K562 (cell line): ENCODE measurements at regions not wholly inside any gene's neighbourhood (a gene's known extent, or its start where the extent isn't known, plus 50 kb on each side); places are given as distances from the start of the nearest gene placed in this dataset.

Experiments used
- ATAC-seq: fragments of 200-7000 bp; cut with Tn5 transposase; 3 replicates; pipeline ENCODE4 v1.9.1; 2020; ENCODE audit warnings: moderate library complexity
- BruUV-seq: library from RNA; stranded (reverse); fragments of 400-500 nt; replicated peaks from 2 replicates; lab custom pipeline; 2021; lab: Mats Ljungman, UMichigan
- CTCF ChIA-PET: fragments of 300-600 bp; formaldehyde crosslinking; extraction: SDS; loops from one replicate; lab custom pipeline; 2021; ENCODE audit warnings: low intra/inter-chr PET ratio; lab: Yijun Ruan, JAX
- POLR2A ChIA-PET: fragments of 300-600, 350-650 bp; sonication (Branson Sonifier 250); formaldehyde crosslinking; extraction: SDS; loops from one replicate; lab custom pipeline; 2021; ENCODE audit warnings: antibody characterized with exemption, inconsistent platforms; lab: Yijun Ruan, JAX
- DNase-seq, 4 experiments: peaks; one replicate each; pipeline versions ENCODE4 v3.0.0 to v3.0.0-alpha.2; 2011 to 2018; ENCODE audit warnings: low spot score in 3 of 4, mixed read lengths in 3 of 4; ENCODE audit errors: extremely low read depth in 1 of 4
- FAIRE-seq: peaks from 2 replicates; lab custom pipeline; 2011; peaks lifted over from hg19 to GRCh38; lab: Jason Lieb, UNC
- H2AFZ ChIP-seq: 2 replicates; pipeline ENCODE4 v1.6.0; 2011; ENCODE audit warnings: low read depth, low read length, control low read depth, inconsistent platforms
- H3K27ac ChIP-seq: fragments of 200-600 bp; 3 replicates; pipeline ENCODE4 v1.8.0; 2011; ENCODE audit warnings: low read depth, mild to moderate bottlenecking, control low read depth, inconsistent platforms, low read length, moderate library complexity, mixed read lengths; ENCODE audit errors: extremely low read depth
- H3K27me3 ChIP-seq, 2 experiments: fragments of 300-600 bp in 1 of 2; 2 replicates in 1 of 2; 3 replicates in 1 of 2; pipeline versions ENCODE4 v1.6.0 to v1.8.0; 2011; ENCODE audit warnings: inconsistent platforms in 2 of 2, low read length in 2 of 2, mild to moderate bottlenecking in 1 of 2, mixed read lengths in 1 of 2, moderate library complexity in 1 of 2; ENCODE audit not compliant: control insufficient read depth in 2 of 2, insufficient read depth in 2 of 2
- H3K36me3 ChIP-seq: fragments of 300-600 bp; 3 replicates; pipeline ENCODE4 v1.8.0; 2011; ENCODE audit warnings: mild to moderate bottlenecking, low read length, inconsistent platforms; ENCODE audit not compliant: control insufficient read depth, insufficient read depth
- H3K4me1 ChIP-seq, 2 experiments: fragments of 200-600 bp in 1 of 2; replicated peaks in 1 of 2; 2 replicates in 1 of 2; 3 replicates in 1 of 2; pipeline versions ENCODE4 v1.5.1 to v1.8.0; 2011; ENCODE audit warnings: inconsistent platforms in 2 of 2, low read length in 2 of 2, mild to moderate bottlenecking in 1 of 2, mixed read lengths in 1 of 2, moderate library complexity in 1 of 2; ENCODE audit not compliant: control insufficient read depth in 2 of 2, insufficient read depth in 2 of 2
- H3K4me2 ChIP-seq: 2 replicates; pipeline ENCODE4 v1.6.1; 2011; ENCODE audit warnings: low read length, control low read depth, inconsistent platforms, mixed read lengths; ENCODE audit not compliant: insufficient read depth
- H3K4me3 ChIP-seq: fragments of 200-600 bp; sonication (generic), shearing (Covaris generic); 2 replicates; pipeline ENCODE4 v1.5.1; 2016; ENCODE audit warnings: control low read depth, inconsistent platforms
- H3K79me2 ChIP-seq: fragments of 200-600 bp; 3 replicates; pipeline ENCODE4 v1.8.0; 2011; ENCODE audit warnings: low read length, inconsistent platforms; ENCODE audit not compliant: control insufficient read depth, insufficient read depth
- H3K9ac ChIP-seq, 2 experiments: 2 replicates each; pipeline versions ENCODE4 v1.6.0 to v1.6.1; 2011; ENCODE audit warnings: low read depth in 2 of 2, low read length in 2 of 2, control low read depth in 1 of 2, inconsistent platforms in 1 of 2, mild to moderate bottlenecking in 1 of 2, mixed read lengths in 1 of 2; ENCODE audit not compliant: insufficient read depth in 1 of 2
- H3K9me1 ChIP-seq: one replicate; pipeline ENCODE4 v1.6.0; 2011; ENCODE audit warnings: inconsistent platforms, mild to moderate bottlenecking, low read length, moderate library complexity; ENCODE audit not compliant: control insufficient read depth, insufficient read depth
- H3K9me3 ChIP-seq: replicated peaks from 2 replicates; pipeline ENCODE4 v1.5.1; 2011; ENCODE audit warnings: low read depth, low read length, inconsistent platforms; ENCODE audit not compliant: control insufficient read depth, insufficient read depth
- H4K20me1 ChIP-seq: replicated peaks from 2 replicates; pipeline ENCODE4 v1.6.1; 2011; ENCODE audit warnings: low read length, inconsistent platforms, mixed read lengths; ENCODE audit not compliant: control insufficient read depth, insufficient read depth
- BRCA1 ChIP-seq, 2 experiments: fragments of 450-650 bp in 1 of 2; sonication (generic) in 1 of 2; formaldehyde crosslinking in 1 of 2; IDR thresholded peaks; 2 replicates each; pipeline versions ENCODE4 v1.5.0 to v1.6.1; 2017 to 2020; ENCODE audit warnings: mild to moderate bottlenecking in 1 of 2, missing genetic modification reagents in 1 of 2
- CREB3L1 ChIP-seq: fragments of 450-650 bp; IDR thresholded peaks from 2 replicates; pipeline ENCODE4 v1.6.1; 2014; ENCODE audit warnings: low read depth, mild to moderate bottlenecking, moderate library complexity, borderline replicate concordance
- DLX4 ChIP-seq: fragments of 250-450 bp; sonication (Bioruptor Pico); IDR thresholded peaks from 2 replicates; pipeline ENCODE4 v1.6.1; 2021; ENCODE audit warnings: mild to moderate bottlenecking
- DNMT1 ChIP-seq: fragments of 450-650 bp; IDR thresholded peaks from 2 replicates; pipeline ENCODE4 v1.6.1; 2016; ENCODE audit warnings: antibody characterized with exemption, mild to moderate bottlenecking
- ESRRA ChIP-seq: fragments of 450-650 bp; IDR thresholded peaks from 2 replicates; pipeline ENCODE4 v1.6.1; 2014; ENCODE audit warnings: low read depth, mild to moderate bottlenecking, moderate library complexity, borderline replicate concordance
- GTF2A2 ChIP-seq: IDR thresholded peaks from 2 replicates; pipeline ENCODE4 v1.6.1; 2016; ENCODE audit warnings: mild to moderate bottlenecking, missing genetic modification characterization, missing compliant biosample characterization
- GTF2F1 ChIP-seq: IDR thresholded peaks from 2 replicates; pipeline ENCODE4 v1.6.1; 2011; ENCODE audit warnings: low read depth, low read length, improper control_type of control experiment
- HES1 ChIP-seq: fragments of 450-650 bp; IDR thresholded peaks from 2 replicates; pipeline ENCODE4 v1.6.1; 2016; ENCODE audit warnings: low read depth, mild to moderate bottlenecking, moderate library complexity
- MED1 ChIP-seq: sonication (generic); formaldehyde crosslinking; IDR thresholded peaks from 2 replicates; pipeline ENCODE4 v1.8.1; 2023; ENCODE audit warnings: missing genetic modification reagents, borderline replicate concordance
- NBN ChIP-seq: fragments of 450-650 bp; IDR thresholded peaks from 2 replicates; pipeline ENCODE4 v1.6.1; 2016; ENCODE audit warnings: low read depth, mild to moderate bottlenecking
- PCBP1 ChIP-seq: fragments of 200-400 bp; formaldehyde crosslinking; IDR thresholded peaks from 2 replicates; pipeline ENCODE4 v1.6.1; 2018; ENCODE audit warnings: mild to moderate bottlenecking, low read depth, low read length; ENCODE audit not compliant: poor library complexity, severe bottlenecking
- SUPT5H ChIP-seq: fragments of 450-650 bp; IDR thresholded peaks from 2 replicates; pipeline ENCODE4 v1.6.1; 2016
- TBP ChIP-seq: optimal IDR thresholded peaks from 2 replicates; pipeline ENCODE3; 2011; ENCODE audit warnings: low read depth, low read length, improper control_type of control experiment
- TRIM24 ChIP-seq, 2 experiments: fragments of 450-650 bp; IDR thresholded peaks; 2 replicates each; pipeline ENCODE4 v1.6.1; 2016
- ZKSCAN3 ChIP-seq: fragments of 250-450 bp; sonication (Bioruptor Pico); IDR thresholded peaks from 2 replicates; pipeline ENCODE4 v1.4.0; 2020
- ZKSCAN8 ChIP-seq: fragments of 200-800 bp; sonication (Bioruptor generic); IDR thresholded peaks from 2 replicates; pipeline ENCODE4 v1.6.1; 2016; ENCODE audit warnings: missing genetic modification characterization, missing compliant biosample characterization
- ZNF449 ChIP-seq: fragments of 250-450 bp; sonication (Bioruptor Pico); IDR thresholded peaks from 2 replicates; pipeline ENCODE4 v1.8.0; 2022; ENCODE audit warnings: moderate library complexity, mild to moderate bottlenecking, inconsistent platforms
- ZNF507 ChIP-seq: conservative IDR thresholded peaks from 2 replicates; pipeline ENCODE4 v1.6.1; 2017; ENCODE audit warnings: missing genetic modification characterization, missing compliant biosample characterization
- ZNF778 ChIP-seq: fragments of 450-650 bp; formaldehyde crosslinking; IDR thresholded peaks from 2 replicates; pipeline ENCODE4 v1.4.0; 2020; ENCODE audit warnings: mild to moderate bottlenecking, moderate library complexity
- WGBS: fragments of 100-300 bp; shearing (Covaris generic); methylation state at CpG from one replicate; pipeline ENCODE4 v1.1.6; 2016; ENCODE audit warnings: low coverage, mixed read lengths; ENCODE audit not compliant: insufficient coverage; ENCODE audit errors: missing lambda C conversion rate; 5-methylcytosine and 5-hydroxymethylcytosine counted together
- in situ Hi-C: fragments of 300-500 bp; cut with MboI; formaldehyde crosslinking; loops from 4 replicates; pipeline ENCODE4 v1.15.0; 2018; ENCODE audit warnings: inconsistent platforms, mixed read lengths
- intact Hi-C: fragments of 100-400 bp; cut with micrococcal nuclease; formaldehyde crosslinking; loops from 2 replicates; pipeline ENCODE4 v1.14.2; 2022

GRCh38 chr6:10146715-10147451 is 268.0 kb downstream of the TFAP2A start:
- CTCF ChIA-PET, result no interaction called here
- Histone ChIP-seq H3K9me1 (no peaks in the 10 kb centered on the region), H3K27ac (no peak overlapping the region), H3K27me3 (peaks cover 0 to 4% of the 10 kb centered on the region in 2 experiments; a peak in 1 of 5 replicates), H3K79me2 (no peaks in the 10 kb centered on the region), H3K4me1 (no peaks in the 10 kb centered on the region), H3K4me2 (peak overlapping the region; percentile 45), H3K9me3 (no peaks in the 10 kb centered on the region), H4K20me1 (no peaks in the 10 kb centered on the region), H3K36me3 (no peaks in the 10 kb centered on the region), H3K4me3 (peak overlapping the region; percentile 19), H3K9ac (peak overlapping the region in 1 of 2 experiments; percentile 29; a peak in 2 of 4 replicates), H2AFZ (peak overlapping the region; percentile 88)
- 13% methylated on average over 5 of the region's 5 CpGs for WGBS
- intact Hi-C loops, result loop anchor here (5.0 kb wide), 1 partner anchor 255 kb away; no protein-coding TSS in a partner anchor
- no TSS peak for BruUV-seq
- FAIRE-seq (peak; percentile 79), ATAC-seq (peak; percentile 100), DNase-seq (peak; percentile 65 to 70 (median 66))
- POLR2A ChIA-PET, result no interaction called here
- in situ Hi-C loops, result no loop called here
- TF ChIP-seq ZKSCAN3 (CRISPR knock-in tag) (no peak), BRCA1 (IDR thresholded peaks at IDR 0.05) (no peak), BRCA1 (CRISPR knock-in tag; IDR thresholded peaks at IDR 0.05) (no peak), GTF2F1 (no peak), ZNF778 (CRISPR knock-in tag) (no peak), ZNF507 (no peak), TRIM24 (IDR thresholded peaks at IDR 0.05) (0 out of 4 replicates have a peak, but pooled peaks of 1 of the 2 experiments have one; percentile 17), NBN (no peak), ZNF449 (CRISPR knock-in tag) (no peak), TBP (no peak), CREB3L1 (peak; percentile 39), HES1 (no peak), ESRRA (no peak), DNMT1 (no peak), SUPT5H (no peak), MED1 (CRISPR knock-in tag) (no peak), PCBP1 (no peak), ZKSCAN8 (CRISPR knock-in tag) (no peak), DLX4 (CRISPR knock-in tag) (no peak), GTF2A2 (tag) (no peak)
